COR-L47 (cell line): ENCODE measurements at regions not wholly inside any gene's neighbourhood (a gene's known extent, or its start where the extent isn't known, plus 50 kb on each side); places are given as distances from the start of the nearest gene placed in this dataset.

Experiments used
- DNase-seq: peaks from one replicate; lab custom pipeline; 2025; lab: John Stamatoyannopoulos, UW

DNA sequence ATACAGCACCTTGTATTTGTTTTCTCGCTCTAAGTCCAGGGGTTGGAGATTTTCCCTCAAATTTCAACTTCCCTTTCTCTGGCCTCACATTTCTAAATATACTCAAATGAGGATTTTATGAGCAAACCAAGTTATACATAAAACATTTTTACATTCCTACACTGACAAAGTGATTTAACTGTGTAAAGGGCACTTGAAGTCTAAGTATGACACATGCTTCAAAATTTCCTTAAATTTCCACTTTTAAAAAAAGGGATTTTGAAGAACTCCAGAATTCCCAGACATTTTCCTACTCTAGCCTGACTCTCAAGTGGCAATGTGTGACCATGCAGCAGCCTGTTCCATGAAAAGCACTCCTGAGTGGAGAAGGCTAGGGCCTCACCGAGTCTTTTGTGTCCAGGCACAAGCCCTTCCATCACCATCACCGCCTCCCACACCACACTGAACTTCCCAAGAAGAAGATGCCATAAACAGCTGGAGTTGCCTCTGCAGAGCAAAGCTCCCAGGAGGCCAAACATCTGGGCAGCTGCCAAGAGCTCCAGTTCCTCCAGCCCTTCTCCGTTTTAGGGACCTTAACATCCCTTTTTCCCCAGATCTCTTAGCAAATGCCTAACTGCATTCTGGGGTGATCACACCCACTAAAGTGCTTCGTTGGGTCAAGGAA, 68.9 kb downstream of the NCR2 start:
- DNase-seq: no peak

DNA sequence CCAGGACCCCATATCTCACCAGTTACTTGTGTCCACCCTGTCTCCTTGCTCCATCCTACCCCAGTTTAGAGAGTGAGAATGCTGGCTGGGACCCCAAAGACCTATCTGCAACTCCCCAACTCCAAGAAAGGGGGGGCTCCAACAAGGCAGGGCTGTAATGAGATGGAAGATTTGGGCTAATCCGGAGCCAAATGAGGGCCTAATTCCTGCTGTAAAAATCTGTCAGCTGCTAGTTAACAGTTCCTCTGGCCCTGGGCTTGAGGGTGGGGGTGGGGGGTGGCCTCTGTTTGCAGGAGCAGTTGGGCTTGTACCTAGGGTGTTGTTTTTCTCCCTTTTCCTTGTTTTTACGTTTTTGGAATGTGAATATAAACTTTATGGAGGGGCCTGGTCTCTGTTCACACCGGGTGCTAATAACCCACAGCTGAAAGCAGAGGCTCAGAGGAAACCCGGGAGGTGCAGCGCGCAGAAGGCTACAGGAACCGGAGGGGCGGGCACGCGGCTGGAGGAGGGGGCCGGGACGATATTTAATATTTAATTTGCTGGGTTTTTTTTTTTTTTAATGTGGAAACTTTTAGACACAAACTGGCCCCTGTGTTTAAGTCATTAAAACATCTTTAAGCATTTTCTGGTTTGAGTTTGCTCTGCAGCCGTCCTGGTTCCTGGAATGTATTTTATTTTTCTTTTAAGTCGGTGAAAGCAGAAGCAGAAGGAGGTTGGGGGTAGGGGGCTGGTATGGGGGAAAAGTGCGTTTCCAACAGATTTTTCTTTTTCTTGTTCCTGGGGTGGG, 70.7 kb downstream of the NCR2 start:
- no peak for DNase-seq

DNA sequence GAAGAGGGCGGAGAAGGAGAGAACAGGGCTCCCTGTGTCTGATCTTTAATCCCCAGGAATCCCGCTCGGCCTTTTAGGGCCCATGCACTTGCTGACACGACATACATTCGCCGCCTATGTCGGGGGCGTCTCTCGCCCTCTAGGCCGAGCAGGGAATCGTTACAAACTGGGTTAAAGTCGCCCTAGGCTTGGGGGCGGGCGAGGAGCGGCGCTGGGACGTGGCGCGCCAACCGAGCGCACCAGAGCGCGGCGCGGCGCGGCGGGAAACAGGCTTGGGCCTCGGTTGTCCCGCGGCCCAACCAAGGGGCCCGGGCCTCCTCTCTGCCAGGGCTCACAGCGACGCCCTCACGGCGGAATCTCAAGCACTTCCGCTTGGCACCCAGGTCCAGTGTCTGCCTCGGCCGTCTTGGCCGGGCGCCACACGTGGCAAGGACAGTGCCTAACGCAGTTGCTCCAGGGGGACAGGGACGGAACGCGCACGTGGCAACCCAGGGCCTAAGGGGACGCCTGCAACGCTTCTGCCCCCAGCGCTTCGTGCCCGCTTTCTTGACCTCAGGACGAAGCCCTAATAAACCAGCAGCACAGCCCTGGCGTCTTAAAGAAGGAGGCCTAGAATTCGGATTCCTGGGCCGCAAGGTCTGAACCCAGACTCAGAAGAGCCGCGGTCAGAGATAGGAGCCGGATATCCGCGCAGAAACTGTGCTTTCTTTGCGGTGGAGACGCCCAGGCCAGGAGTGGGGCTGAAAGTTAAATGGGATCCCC, 71.5 kb downstream of the NCR2 start:
- no peak for DNase-seq

DNA sequence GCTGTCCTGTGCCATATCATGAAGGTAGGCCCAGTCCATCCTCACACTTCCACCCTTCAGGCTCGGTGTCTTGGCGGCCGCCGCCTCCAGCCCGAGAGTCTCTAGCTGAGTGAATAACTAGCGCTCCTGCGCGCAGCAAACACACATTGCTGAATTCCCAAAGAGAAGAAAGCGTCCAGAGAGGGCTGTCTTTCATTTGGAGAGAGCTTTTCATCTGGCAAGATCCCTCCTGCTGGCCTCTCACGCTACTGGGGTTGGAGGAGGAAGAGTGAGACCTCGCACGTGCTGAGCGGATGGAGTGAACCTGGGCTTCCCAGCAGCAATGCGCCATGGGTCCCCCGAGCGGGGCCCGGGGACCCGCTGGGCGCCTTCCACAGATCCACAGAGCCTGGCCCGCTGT, 73.2 kb downstream of the NCR2 start:
- DNase-seq: no peak

DNA sequence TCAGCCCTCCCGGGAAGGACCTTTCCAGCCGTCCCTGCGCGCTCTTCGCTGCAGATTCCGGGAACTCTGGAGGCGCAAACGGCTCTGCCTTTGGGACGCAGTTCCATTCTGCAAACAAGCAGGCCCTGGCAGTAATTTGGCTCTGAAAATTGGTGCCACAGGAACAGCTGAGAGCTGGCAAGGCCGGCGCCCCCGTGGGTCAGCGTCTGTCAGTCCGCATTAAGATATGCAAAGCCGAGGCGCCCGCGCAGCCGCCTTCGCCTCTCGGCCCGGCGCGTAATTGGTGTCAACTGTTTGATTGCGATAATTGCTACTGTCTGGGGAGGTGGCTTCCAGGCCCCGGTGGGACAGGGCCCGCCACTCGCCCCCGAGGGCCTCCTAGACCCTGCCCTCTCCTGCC, 73.6 kb downstream of the NCR2 start:
- DNase-seq: no peak

DNA sequence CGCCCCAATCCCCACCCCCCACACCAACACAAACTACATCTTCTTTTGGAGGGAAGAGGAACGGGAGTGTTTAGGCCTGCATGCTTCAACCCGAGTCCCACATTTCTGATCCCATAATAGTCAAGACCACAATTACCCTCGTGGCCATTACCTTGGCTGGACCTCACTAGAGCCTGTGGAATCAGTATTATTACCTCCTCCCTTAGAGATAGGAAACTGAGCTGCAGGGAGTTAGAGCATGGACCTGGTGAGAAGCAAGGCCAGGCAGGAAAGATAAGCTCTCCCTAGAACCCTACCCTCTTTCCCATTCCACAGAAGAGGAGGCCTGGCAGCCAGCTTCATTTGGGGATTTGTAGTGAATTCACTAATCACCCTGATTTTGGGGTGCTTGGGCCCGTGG, 74.1 kb downstream of the NCR2 start:
- DNase-seq: no peak

DNA sequence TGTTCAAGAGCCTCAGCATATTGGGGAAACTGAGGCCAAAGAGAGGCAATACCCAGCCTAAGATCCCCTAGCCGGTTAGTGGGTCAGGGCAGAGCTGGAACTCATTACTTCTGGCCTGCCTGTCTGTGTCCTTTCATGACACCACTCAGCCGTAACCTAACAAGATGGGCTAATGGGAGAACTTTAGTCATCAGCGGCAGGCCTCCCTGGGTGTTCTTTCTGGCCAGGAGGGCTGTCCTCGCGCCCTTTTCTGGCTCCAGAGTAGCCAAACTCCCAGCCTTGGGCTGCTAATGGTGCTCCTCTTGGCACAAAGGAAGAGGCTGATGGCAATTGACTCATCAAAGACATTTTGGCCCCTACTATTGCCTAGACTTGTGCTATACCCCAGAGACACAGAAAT, 76.6 kb downstream of the NCR2 start:
- no peak for DNase-seq

DNA sequence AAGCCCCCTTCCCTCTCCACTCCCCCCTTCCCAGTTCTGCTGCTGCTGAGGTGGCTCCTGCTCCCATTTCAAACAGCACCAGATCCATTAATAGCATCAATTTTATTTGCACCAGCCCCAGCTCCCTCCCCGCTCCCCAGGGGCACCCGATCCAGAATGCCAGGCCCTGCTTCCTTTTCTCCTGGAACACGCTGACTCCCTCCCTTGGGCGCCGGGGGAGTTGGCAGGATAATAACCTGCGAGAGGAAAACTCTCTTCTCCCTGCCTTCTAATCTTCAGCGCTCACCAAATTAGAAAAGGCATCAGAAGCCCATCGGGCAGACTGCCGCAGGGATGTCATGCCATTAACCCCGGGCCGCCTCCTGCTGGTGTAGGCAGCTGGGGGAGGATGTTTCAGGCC, 77.8 kb downstream of the NCR2 start:
- no peak for DNase-seq

DNA sequence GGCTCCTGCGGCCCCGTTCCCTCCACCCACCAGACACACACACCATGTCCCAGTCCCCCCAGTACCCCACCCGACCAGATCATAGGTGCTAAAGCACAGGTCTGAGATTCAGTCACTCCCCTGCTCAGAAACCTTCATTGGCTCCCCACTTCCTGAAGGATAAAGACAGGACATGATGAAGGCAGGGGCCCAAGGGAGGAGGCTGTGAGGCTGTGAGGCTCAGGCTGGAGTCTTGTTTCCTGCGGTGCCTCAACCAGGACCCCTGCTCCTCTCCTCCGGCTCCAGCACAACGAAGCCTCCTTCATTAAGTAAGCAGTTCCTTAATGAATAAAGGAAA, 81.1 kb downstream of the NCR2 start:
- DNase-seq: no peak

DNA sequence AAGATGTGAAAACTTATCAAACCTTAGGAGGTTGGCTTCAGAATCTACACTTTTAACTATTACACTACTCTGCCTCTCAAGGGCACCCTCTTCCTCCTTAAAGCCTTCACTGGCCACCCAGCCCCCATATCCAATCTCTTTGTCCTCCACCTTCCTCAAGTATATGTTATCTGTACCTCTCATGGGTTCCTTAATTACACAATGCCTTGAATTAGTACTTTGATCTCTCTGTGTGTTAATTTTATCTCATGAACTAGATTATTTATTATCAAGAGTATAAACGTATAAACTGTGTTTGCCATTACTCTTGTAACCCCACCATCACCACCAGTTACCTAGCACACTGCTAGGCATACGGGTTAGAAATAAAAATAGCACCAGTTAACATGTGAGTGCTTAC, 83.3 kb downstream of the NCR2 start:
- no peak for DNase-seq

DNA sequence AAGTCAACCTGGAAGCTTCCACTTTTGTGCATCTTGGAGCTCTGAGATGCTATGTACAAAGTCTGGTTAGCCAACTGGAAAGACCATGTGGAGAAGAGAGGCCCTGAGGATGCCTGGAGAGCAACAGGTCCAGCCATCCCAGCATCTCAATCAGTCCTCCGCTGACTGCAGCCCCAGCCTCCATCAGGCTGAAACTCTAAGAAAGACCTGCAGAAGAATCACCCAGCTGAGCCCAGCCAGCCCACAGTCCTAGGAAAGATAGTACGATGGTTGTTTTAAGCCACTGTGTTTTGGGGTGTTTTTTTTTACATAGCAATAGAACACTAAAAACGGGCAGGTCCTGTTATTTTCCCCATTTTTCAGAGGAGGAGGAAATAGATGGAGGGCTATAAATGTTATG, 84.0 kb downstream of the NCR2 start:
- DNase-seq: no peak

DNA sequence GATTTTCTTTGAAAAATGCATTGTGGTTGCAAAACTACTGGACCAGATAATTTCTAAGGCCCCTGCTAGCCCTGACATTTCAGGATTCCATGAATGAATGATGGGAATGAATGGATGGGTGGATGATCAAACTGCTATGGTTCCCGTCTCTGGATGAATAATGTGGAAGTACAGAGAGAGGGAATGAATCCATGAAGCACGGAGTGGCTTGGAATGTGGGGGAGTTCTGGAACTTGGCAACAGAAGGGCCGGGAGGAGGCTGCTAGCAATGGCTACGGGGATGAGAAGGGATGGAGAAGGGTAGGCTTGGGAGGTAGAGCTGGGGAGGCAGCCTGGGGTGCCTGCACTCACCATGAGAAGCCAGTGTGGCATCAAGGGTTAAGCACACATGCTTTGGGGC, 84.8 kb downstream of the NCR2 start:
- DNase-seq: no peak

DNA sequence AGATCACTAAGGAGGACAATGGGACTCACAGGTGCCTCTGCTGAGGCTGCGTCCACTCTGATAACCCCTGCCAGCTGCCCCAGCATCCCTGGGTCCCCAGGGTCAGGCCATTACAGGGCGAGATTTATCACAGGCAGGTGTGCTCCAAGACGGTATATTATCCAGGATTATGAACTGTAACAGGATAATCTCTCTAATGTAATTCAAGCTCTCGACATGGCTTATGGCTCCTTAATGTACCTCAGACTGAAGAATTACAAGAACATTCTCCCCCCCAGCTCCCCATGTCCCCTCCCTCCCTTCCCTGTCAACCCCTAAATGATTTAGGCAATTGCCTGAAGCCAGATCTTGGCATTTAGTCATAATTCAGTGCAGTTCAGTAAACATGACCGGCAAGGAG, 86.8 kb downstream of the NCR2 start:
- DNase-seq: no peak

DNA sequence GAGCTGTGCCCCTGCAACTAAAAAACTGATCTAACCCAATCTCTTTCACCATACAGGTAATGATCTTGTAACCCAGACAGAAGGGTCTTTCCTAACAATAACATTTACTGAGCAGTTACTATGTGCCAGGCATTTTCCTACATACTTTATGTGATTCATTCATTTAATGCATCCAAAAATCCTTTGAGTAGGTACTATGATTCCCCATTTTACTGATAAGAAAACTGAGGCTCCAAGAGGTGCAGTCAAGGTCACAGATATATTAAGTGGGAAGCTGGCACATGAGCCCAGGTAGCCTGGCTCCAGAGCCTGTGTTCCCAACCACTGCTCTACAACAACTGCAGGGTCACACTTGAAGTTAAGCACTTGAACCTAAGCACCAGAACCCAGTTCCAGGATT, 87.6 kb downstream of the NCR2 start:
- no peak for DNase-seq

DNA sequence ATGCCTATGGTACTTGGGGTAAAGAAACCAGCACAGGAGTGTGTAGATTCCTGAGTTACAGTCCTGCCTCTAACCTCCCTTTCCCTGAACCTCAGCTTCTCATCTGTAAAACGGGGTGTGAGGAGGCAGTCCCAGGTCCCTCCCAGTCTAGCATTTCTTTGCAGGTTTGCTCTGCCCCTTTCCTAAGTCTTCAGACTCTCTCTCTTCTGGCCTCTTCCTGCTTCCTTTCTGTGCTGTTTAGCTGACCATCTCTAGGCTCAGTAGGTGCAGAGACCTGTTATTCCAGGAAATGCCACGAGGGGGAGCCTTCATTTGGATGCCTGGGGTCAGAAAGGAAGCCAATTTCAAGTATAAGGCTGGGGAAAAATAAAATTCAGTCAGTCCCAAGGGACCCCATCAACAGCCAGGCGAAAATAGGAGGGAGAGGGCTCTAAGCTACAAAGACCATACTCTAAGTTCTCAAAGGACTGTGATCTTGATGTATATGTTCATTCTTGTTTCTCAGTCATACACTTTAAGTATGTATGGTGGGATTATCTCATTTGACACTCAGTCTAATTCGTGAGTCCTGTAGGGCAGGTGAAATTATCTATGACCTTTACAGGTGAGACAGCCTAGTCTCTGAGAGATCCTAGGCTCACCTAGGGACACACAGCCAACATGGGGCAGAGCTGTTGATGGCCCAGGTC, 89.1 kb downstream of the NCR2 start:
- DNase-seq: peak; percentile 63

DNA sequence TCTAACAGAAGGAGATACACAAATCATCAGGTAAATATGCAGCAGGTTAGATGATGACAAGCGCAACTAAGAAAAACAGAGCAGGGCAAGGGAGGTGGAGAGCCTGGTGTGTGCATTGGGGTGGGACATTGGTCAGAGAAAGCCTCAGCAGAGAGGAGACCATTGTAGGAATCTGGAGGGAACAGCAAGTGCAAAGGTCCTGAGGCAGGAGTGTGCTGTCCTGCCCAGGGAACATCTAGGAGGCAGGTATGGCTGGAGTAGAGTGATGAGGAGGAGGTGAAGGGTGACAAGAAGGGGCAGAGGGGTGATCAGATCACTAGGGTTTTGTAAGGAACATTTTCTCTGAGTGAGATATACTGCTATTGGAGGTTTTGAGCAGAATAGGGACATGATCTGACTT, 90.1 kb downstream of the NCR2 start:
- DNase-seq: no peak

DNA sequence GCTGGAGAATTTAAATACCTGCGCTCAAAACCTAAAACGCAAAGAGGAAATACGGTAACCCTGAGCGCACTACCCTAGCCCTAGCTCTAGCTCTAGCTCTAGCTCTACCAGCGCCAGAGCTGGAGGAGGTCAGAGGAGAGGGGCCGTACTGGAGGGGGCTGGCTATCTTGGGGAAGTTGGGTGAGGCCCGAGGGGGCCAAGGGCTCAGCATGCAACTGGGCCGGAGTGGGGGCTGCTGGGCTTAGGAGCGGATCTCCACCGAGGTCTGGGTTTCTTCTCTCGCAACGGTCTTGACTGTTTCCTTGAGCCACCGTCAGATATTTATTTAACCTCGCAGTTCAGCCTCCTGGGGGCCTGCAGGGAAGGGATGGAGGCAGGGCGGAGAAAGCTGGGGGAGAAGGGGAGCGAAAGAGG, 91.0 kb downstream of the NCR2 start:
- DNase-seq: no peak

DNA sequence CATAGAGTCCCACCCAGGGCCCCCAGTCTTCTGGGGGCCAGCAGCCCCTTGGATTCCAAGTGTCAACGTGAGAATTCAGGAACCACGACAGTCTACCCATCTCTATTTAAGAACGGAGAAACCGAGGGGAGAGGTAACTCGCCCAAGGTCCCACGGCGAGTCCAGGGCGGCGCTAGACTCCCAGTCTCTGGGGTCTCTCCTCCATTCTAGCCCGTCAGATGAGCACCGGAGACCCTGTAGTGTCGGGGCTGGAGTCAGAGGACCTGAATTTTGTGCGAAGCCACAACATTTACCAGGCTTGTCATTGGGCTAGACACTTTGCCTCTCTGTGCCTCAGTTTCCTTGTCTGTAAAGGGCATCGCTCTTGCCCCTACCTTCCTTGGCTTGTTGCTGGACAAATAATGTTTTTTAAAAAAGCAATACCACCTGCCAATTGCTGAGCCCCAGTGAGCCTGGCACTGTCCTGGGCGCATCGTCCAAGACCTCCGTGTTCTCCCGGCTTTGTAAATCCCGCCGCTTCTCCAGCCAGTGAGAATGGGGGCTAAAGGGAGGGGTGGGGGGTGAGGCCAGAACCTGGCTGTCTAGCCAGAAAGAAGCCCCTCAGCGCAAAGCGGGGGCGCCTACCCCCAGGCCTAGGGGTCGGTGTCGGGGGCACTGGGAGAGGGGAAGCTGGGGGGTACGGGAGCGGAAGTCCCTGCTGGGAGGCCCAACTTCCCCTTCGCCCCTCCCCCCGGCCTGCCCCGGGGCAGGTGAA, 91.7 kb downstream of the NCR2 start:
- DNase-seq: no peak

DNA sequence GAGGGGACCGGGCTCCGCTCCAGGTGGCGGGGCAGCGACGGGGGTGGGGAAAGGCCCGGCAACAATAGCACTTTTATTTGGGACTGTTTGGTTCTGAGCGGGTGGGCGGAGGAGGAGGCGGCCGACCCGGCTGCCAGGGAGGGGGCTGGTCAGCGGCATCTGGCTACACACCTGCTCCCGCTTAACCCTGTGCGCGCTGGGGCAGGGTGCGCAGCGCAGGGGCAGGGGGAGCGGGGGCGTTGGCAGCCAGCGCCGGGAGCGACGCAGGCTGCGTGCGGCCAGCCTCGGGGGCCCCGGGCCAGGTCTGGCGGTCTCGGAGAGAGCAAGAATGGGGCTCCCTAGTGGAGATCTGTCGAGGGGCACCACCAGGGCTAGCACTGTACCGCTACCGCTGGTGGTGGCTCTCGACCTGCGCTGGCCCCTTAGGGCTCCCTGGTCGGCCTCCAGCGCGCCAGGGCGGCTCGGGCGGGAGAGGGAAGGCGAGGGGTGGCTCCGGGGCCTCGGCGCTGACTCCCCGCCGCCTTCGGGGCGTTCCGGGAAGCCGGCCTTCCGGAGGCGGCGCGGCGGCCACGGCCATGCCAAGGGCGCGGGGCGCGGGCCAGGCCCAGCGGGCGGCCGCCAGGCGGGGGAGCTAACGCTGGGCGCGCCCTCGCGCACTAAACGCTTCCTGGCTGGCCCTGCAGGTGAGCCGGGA, 92.4 kb downstream of the NCR2 start:
- no peak for DNase-seq

DNA sequence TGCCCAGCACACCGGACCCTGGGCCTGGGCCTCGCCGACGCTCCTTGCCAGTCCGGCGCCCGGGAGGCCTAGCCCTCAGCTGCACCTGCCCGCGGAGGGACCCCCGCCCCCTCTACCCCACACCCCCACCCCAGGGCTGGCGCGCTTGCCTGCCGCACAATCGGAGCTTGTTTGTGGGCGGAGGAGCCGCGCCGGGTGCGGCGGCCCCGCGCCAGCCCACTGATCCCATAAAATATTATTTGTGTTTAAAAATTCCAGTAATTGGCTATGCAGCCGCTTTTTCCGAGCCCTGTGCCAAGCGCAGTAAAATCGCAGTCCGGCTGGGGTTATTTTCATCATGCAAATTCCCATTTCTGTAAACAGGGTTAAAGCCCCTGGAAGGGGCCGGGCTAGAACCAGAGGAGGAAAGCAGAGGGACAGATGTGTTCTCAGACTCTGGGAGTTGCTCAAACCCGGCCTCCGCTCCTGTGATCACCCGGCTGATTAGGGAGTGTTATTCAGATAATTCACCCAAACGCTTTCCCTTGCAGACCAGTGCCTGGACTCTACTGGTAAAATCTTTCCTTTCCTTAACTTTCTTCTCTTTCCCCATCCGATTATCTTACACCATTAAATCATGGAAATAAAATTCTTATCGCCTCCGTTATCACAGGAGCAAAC, 93.1 kb downstream of the NCR2 start:
- peak; percentile 59 for DNase-seq

DNA sequence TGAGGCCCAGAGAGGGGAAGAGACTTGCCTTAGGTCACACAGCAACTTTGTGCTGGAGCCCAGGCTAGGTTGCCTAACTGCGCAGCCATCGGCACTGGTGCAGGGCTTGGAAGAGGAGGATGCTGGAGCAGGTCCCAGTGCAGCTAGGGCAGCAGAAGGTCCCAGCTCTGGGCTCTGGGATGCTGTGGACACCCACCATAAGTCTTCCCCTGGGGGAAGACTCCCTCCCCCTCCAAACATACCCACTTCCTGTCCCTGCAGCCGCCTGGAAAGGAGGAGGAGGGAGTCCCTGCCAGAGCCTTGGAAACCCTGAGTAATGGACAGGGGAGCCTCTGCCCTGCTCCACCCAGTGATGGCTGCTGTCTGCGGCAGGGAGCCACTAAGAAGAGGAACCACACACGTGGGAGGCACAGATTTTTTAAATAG, 93.6 kb downstream of the NCR2 start:
- no peak for DNase-seq
